ENCODE measurements at regions not wholly inside any gene's neighbourhood (a gene's known extent, or its start where the extent isn't known, plus 50 kb on each side); places are given as distances from the start of the nearest gene placed in this dataset.

DNA sequence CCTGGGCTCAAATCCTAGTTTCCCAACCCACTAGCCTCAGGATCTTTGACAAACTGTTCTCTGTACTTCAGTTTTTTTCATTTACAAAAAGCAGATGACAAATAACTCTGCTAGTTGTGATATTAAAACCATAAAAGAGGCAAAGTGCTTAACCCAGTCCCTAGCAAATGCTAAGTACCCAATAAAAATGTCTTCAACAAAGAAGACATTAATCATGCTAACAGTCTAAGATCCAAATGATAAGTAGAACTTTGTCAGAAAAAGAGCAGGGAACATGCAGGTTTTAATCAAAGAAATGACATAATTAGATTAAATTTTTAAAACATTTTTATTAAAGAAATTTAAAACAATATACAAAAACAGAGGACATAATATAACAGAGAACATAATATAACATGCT lies 203.0 kb upstream of the ADRA1B start:
- DNase-seq: no peak

DNA sequence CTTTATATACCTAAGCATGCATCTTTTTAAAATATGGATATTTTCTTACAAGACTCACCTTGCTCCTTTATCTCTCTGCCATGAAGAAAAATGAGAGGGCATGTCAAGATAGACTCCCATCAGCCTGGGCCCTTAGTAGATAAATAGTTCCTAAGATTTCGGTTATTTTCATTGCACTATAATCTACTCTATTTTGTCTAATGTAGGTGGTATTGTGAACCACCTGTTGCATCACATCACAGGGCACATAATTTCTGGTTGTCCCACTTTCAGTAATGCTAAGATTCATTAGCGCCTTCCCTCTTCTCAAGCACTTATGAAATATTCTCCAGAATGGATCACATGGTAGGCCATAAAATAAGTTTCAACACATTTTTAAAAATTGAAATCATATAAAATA lies 202.5 kb upstream of the ADRA1B start:
- no peak for DNase-seq

DNA sequence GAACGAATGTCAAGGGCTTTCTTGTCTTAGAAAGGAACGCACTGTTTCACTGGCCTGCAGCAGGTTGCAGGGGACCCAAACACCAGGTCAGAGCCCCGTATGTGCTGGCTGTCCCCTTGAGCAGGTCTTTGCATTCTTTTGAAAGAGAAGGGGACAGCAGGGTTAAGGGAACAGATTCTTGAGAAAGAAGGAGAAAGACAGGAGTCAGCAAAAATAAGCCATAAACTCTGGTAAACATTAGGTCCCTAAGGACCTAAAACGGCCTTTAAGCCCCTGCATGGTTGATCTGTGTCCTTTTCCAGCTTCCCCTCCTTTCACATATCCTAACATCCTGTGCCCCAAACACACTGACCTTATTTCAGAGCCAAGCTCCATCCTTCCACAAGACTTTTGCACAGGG lies 190.8 kb upstream of the ADRA1B start:
- DNase-seq: no peak

DNA sequence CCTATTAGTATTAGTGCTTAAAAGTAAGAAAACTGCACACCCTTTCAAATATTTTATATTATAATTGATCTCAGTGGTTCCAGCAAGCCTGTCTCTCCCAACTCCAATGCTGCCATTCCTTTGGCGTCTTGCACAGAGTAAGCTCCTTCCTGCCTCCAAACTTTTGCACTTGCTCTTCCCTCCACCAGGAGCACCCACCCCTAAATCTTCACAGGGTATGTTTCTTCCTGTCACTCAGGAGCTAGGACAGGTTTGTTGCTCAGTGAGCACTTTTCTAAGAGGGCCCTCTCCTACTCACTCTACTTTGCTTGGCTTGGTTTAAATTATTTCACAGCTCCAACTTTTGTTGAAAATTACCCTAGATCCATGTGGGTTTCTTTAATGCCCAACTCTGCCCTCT lies 189.1 kb upstream of the ADRA1B start:
- DNase-seq: no peak

DNA sequence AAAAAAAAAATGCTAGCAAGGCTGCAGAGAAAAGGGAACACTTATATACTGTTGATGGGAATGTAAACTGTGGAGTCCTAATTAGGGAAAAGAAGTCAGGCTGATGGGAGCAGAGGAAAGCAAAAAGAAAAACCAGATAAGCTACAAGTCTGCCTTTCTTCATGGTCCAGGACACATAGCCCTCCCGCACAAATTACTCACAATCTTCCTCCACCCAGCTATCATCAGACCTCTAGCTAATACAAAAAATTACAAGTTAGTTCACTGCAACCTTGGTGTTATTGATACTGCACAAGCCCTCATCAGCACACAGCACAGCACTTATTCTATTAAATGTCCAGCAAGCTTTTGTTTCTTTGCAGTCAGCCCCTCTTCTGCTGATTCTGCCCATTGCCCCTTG lies 186.0 kb upstream of the ADRA1B start:
- DNase-seq: no peak

DNA sequence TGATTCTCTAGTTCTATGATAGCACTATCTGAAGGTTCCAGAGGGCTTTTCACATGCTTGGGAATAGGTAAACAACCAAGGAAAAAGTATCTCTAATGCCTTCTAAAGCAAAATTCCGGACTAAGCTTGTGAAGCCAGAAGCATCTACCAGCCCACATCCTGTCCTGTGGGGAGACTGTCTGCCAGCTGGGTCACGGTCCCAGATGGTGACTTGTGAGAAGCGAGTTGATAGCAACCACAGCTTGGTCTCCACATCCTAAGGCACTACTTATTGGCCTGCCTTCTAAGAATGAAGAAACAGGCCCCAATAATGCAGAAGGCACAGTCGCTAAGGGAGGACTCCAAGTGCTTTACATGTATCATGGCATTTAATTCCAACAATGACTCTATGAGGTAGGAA lies 184.1 kb upstream of the ADRA1B start:
- DNase-seq: peak; percentile 2 to 7

DNA sequence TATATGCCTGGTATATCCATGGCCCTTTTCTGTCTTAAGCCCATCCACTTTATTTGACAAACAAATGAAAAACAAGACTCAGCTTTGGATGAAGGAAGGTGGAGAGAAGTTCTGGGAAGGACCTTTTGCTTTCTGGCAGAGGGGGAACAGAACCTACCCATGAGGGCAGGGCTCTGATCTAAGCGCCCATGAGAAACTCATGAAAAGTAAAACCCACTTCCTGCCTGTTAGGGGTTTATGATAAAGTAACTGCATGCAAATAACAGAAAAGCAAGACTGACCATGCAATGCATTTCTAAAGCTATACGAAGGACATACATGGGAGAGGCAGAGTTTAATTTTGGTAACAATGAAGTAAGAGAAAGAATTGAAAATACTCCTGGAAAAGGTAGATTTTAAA lies 181.9 kb upstream of the ADRA1B start:
- no peak for DNase-seq

DNA sequence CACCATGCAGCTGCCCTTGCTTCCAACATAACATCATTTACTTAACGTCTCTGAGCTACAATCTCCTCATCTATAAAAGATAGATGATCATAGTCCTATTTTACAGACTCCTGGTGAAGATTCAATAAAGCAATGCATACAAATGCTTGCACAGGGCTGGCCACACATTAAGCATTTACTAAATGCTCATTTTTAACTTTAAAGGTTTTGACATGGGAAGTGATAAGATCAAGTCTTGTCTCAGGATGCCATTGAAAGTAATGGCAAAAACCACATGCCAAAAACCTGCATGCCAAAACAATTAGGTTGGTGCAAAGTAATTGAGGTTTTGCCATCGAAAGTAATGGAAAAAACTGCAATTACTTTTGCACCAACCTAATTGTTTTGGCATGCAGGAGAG lies 181.2 kb upstream of the ADRA1B start:
- no peak for DNase-seq

DNA sequence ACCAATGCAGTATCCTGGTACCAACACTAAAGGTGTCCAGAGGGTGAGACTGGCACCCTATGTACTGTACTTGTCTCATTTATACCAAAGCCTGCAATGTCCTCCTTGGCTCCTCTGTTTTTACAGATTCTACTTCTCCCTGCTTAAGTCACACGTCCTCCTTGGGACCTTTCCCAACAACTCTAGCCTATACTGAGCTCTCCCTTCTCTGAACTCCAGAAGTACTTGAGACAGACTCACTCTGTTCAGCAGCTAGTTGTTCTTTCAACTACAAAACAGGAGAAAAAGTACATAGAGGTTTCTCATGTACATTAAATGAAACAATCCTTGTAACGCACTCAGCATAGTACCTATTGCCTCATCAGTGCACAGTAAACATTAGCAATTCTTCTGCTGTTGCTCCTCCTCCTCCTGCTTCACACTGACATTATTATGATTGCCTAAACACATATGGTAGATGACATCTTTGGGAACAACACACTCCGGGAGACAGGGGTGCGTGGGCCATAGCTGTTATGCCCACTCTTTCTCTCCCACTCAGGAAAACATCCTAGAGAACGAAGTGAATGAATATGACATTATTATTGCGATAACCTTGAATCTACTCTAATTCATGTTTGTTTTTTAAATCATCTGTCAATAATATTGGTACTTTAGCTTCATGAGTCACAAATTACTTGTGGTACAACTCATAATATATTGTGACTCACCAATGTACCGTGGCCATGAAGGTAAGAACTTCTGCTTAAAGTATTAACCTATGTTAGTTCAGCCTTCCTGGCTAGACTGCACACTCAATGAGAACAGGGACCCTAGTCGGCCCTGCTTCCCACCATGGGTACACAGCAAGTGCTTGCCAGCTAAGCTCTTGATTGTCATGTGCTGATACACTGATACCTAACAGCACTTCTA lies 180.3 kb upstream of the ADRA1B start:
- DNase-seq: no peak

DNA sequence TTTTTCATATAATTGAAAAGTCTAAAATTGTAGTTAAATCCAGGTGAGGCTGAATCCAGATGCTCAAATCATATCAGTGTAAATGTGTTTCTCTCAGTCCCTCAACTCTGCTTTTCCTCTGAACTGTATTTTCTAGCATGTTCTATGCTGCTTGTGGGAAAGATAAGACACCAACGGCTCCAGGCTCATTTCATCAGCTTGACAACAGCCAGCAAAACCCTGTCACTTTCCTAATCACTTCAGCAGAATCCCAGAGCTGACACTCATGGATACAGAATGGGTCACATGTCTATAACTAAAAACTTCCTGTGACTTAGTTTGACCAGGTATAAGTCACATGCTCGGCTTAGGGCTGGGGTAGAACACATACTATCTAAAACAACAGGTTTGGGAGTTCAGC lies 179.4 kb upstream of the ADRA1B start:
- no peak for DNase-seq

DNA sequence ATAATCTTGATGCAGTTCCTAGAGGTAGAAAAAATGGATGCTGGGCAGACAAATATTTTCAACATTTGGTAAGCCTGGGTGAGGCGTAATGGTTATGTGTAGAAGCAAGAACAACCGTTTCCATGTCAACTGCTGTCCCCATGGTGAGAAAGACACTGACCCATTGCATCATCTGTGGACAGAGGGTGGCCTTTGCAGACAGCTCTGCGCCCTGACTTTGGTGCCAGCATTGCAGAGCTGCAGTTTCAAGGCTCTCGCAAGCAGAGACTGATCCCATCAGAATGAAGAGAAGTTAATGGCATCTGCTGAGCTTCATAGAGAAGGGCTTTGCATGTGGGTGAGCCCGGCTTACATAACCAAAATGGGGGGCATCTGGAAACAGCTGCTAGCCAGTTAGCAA lies 179.0 kb upstream of the ADRA1B start:
- DNase-seq: no peak

DNA sequence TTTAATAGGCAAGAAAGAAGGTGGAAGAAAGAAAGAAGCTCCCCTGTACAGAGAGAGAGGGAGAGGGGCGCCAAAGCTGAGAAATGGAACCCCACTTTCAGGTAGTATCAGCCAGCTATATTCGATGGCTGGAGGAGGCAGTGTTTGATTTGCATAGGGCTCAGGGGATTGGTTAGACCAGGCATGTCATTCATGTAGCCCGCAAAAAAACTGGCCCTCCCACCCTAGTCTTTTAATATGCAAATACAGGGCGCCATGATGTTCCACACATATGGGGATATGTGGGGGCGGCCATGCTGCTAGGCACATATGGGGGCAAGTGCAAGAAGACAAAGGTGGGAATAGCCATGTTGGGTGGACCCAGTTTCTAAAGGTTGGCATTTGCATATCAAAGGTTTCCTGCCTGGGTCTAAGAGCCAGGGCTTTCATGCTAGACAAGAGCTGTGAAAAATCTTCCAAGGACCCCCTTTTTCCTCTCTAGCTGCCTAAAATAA lies 174.4 kb upstream of the ADRA1B start:
- DNase-seq: no peak

DNA sequence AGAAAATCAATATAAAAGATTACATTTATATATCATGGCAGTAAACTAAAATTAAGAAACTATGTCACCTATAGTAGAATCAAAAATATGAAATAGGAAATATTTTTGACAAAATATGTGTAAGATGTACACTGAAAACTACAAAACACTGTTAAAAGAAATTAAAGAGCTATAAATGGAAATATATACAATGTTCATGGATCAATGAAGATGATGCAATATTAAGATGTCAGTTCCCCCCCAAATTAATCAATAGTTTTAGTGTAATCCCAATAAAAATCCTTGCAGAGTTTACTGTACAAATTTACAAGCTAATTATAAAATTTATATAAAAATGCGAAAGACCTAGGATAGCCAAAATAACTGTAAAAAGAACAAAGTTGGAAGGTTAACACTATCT lies 173.0 kb upstream of the ADRA1B start:
- DNase-seq: no peak

DNA sequence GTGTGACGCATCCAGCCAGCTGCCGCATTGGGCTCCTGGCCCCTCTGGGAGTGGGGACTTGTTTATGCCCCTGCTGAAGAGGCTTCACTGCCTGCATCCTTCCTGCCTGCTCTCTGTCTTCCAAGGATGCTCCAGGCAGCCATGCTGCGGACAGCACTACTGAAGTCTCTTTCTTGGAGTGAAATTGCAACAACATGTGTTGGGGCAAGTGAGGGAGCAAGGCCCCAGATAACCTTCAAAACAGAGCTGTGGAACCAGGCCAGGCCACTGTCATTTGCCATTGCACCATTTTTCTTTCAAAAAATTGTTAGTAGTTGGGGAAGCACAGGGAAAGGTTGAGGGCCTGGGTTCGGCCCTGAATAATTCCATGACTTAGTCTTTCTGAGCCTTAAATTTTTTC lies 169.6 kb upstream of the ADRA1B start:
- DNase-seq: no peak

DNA sequence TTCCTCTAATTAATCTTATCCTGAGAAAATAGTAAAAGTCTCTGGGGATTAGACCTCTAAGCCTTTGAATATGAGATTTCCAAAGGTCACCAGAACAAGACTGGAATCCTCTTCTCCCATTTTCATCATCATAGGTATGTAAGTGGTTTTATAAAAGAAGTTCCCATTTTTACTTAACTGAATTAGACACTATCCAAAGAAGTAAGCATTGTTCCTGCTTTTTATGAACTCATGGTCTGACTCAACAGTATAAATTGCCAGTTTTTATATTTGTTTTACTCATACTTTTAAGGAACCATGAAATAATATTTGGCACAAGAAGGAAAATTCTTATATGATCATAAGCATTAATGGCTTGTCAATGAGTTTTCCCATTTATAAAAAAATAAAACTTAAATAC lies 167.1 kb upstream of the ADRA1B start:
- DNase-seq: no peak

DNA sequence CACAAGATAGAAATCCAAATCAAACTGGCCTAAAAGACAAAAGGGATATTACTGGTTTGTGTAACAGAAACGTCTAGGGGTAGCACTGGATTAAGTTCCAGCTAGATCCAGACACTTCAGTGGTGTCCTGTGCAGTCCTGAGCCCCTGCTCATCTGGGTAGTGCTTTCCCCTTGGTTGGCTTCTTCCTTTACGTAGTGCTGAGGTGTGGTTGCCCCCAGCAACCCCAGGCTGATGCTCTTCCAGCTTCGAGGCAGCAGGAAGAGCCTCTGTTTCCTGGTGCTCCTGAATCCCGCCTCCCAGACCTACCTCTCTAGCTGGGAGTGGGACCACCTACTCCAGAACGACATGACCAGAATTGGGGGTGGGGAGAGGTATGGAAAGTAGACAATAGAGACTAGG lies 166.1 kb upstream of the ADRA1B start:
- no peak for DNase-seq

DNA sequence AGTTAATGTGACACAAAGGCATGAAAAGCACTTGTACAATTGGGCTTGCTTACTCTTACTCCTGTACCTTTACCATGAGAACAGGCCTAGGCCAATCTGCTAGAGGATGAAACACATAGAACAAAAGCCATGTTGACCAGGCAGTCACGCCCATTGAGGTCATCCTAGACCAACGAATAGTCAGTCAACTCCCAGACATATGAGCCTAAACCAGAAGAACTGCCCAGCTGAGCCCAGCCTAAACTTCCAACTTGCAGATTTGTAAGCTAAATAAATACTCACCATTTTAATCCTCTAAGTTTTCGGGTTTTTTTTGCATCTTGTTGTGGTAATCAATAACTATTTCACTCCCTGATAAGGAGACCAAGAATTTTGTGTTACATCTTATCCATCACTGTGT lies 164.8 kb upstream of the ADRA1B start:
- no peak for DNase-seq

DNA sequence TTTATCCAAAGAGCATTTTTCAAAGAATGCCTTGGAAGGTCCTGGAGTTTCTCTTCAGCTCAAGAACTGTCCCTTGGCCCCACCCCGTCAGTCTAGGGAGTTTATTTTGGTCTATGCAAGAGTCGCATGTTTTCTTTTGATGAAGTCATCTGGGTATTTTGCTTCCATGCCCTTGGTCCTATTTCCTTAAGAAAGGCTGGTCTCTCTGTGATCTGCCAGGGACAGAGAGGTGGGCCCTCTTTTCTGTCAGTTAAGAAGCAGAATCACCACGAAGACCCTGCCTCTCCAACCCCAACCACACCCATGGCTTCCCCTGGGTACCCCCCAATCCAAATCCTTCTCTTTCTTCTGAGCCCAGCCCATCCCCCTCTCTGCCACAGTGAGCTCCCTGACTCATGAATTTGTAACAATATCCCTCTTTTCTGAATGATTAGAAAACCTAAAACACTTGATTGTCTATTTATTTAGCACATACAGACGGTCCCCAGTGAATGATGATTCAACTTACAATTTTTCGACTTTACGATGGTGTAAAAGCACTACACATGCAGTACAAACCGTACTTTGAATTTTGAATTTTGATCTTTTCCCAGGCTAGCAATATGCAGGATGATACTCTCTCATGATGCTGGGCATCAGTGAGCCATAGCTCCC lies 163.5 kb upstream of the ADRA1B start:
- no peak for DNase-seq

DNA sequence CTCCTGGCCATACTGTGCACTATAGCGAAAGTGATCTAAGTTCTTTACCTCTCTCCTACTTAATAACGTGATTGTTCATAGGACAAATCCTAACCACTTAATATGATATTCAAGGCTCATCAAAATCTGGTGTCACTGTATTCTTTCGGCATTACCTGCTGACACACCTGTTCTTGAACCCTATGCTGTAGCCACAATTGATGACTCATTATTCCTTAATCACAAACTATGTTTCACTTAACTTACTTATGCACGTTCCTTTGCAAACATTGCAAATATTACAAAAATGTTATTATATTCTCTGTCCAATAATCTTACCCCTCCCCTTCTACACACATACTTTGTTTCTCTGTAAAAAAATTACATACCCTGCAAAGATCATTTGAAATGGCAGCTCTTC lies 158.1 kb upstream of the ADRA1B start:
- DNase-seq: no peak

DNA sequence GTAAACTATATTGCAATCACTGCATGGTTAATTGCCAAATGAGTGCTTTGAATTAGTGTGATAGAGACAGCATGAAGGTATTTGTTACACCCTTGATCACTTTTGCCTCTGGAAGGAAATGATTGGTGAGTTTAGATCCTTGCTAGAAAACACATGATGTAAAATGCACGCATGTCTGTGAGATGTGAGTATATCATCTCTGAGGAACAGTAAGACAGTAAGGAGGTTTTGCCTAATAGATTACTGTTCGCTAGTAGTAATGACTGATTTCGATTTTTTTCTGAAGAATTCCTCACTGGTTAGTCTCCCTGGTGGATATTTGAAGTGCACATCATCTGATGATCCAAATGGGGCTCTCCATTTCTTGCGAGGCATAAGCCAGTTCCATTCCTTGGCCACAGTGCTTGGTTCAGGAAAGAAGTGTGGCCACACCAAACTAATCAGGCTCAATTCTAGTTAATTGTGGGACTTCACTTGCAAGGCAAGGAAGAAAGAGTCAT lies 156.4 kb upstream of the ADRA1B start:
- DNase-seq: no peak

DNA sequence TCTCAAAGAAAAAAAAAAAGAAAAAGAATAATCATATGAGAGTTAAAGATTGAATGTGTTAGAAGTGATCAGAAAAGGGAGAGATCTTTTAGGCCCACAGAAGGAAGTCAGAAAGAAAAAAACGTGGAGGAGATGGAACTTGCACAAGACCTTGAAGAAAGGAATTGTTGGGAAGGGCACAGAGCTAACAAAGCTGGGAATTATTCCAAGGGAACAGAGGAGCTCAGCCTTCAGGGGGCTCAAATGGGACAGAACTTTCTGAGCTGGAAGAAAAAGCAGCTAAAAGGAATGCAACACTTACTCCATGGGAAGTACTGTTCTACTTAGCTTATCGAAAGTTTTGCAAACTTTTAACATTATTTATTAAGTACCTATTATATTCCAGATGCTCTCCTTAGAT lies 153.4 kb upstream of the ADRA1B start:
- DNase-seq: no peak

DNA sequence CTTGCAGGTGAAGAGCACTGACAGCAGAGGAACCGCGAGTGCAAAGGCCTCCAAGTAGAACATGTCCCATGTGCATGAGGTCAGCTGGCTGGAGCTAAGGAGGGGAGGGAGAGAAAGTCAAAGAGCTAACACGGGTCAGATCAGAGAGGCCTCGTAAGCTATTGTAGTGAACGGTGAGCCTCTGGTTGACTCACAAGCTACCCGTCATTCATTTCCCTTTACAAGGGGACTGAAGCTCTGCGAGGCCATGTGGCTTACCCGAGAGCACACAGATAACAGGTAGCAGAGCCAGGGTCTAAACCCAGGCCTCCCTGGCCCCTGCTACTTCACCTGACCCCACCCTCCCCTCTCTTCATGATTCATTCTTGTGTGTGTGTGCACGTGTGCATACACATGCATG lies 152.7 kb upstream of the ADRA1B start:
- DNase-seq: no peak

DNA sequence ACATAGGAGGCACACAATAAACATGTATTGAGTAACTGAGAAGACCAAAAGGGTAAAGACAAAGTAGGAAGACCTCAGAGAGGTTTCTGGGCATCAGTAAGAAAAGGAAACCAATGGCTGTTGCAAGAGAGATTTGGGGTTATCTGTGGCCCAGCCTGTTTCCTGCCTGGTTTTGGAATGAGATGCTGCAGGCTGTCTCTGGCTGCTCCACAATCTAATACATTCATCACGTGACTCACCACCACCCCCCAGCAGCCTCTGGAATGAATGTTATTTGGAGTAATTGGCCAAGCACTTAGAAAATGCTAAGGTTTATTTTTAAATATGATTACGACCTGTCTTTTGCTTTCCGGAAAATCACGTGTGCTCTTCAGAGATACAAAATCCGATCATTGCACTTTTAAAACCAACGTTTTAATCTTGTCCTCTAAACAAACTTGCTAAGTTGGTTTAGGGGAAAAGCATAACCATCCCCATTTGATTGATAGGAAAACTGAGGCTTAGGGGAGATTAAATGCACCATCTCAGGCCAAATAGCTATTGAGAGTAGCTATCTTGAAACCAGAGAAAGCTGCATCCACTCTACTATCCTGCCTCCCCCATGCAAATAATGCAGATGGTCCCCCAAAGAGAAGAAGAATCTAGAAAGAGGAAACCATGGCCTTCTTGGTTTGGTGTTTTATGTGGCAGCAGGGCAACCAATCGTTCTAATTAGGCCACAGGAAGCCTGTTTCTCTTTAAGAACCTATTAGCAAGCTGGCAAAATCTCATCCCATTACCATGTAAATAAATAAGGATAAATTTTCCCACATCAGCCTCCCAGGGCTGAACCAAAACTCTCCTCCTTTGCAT lies 151.8 kb upstream of the ADRA1B start:
- no peak for DNase-seq

DNA sequence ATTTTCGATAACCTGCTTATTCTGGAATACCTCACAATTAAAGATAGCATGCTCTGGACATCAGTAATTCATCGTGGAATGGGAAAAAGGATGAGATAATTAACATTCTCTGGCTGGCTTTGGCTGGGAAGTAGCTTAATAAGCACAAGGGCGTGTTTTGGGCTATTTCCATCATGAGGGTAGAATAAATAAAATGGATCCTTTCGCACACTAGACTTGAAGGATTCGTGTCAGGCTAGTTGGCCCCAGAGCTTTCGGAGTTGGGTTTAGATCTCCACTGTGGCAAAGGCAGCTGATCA lies 151.2 kb upstream of the ADRA1B start:
- DNase-seq: no peak

All from CD4-positive, alpha-beta T cell treated with Interleukin-1 beta for 1 hour (primary cell).